ENCODE measurements at regions not wholly inside any gene's neighbourhood (a gene's known extent, or its start where the extent isn't known, plus 50 kb on each side); places are given as distances from the start of the nearest gene placed in this dataset.
"Not testable (repeated sequence)": the region's sequence is repeated elsewhere in the genome, so short reads cannot be mapped to it uniquely, and the experiment has no call there.

DNA sequence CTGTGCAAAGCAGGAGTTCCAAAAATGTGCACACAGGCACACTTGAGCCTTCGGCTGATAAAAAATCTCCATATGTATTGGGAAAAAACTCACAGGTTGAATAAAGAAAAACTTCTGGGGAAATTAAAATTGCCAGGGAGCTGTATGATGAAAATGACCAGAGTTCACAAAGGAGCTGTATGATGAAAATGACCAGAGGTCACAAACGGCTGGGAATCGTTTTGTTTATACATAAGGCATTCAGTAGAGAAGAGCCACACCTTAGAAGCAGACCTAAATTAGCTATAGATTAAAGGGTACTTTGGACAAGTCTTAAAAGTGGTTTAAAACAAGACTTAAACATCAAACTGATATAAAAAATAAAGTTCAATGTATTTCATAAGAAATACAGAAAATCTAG, 251.7 kb upstream of the TMEM132C start:
- DNase-seq (ENCODE audit: low read depth in 4 of 4, low spot score in 3 of 4), result no peak

DNA sequence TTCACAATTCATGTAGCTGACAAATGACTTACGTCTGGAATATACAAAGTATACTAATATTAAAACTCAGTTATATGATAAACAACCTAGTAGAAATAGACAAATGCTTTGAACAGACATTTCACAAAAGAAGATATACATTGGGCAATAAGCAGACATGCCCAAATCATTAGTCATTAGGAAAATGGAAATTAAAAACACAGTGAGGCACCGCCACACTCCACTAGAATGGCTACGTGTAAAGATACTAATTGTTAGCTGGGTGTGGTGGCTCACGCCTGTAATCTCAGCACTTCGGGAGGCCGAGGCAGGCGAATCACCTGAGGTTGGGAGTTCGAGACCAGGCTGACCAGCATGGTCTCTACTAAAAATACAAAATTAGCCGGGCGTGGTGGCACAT, 248.9 kb upstream of the TMEM132C start:
- no peak for DNase-seq (ENCODE audit: low read depth in 4 of 4, low spot score in 3 of 4)

DNA sequence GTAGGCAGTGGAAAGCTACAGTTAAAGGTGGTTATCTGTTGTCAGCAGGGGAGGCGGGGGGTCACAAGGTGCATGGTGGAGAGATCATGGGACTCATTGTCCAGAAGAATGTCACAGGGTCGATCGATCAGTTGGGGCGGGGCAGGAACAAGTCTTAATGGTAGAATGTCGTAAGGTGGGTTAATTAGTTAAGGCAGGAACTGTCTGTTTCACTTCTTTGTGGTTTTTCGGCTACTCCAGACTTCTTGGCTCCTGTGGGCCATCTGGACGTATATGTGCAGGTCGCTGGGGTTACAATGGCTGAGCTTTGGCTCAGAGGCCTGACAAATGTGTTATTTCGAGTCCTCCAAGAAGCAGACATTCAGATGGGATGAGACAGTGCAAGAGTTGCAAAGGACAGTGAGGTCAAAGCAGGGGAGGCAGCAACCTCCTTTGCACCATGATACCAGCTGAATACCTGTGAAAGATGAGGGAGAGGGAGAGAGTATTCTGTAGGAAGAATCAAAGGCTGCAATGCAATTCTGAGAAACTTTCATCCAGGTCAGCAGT, 246.9 kb upstream of the TMEM132C start:
- DNase-seq (ENCODE audit: low read depth in 4 of 4, low spot score in 3 of 4), result no peak

DNA sequence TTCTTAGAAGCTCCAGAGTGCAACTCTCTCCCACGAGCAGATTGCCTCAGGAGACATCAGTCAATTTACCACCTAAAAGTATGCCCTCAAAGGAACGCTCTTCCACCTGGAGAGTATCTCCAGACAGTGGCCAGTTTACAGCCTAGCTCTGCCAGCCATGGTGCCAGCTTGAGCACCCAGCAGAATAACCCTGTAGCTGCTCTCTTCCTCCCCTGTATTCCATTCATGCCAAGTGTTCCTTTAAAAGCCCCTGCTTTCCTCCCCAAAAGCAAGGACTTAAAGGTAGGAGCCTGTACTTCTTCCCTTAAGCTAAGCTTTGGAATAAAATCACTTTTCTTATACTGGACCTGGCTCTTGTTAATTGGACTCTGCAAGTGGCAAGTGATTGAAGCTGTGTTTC, 245.4 kb upstream of the TMEM132C start:
- DNase-seq (ENCODE audit: low read depth in 4 of 4, low spot score in 3 of 4), result no peak

DNA sequence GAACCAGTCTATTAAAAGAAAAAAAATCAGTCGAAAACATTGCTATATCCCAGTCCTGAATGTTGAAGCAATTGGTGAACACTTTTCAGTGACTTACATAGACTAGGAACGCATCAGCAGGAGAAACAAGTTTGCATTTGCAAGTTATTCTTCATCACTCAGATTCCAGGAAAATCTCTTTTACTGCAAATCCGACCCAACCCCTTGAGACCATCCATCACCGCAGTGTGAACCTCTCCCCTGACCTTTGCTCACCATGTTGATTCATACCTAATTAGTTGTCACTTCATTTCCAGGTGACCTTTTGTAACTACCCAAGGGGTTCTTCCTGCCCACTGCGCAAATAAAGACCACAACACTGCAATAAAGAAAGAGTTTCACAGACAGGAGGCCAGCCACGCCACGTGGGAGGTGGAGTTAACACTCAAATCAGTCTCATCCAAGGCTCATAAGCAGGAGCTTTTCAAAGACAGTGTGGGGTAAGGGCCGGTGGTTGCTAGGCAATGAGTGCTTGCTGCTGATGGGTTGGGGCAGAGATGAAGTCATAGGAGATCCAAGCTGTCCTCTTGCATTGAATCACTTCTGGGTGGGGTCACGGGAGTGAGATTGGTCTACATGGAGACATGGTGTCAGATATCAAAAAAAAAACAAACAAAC, 241.3 kb upstream of the TMEM132C start:
- DNase-seq (ENCODE audit: low read depth in 4 of 4, low spot score in 3 of 4), result no peak

DNA sequence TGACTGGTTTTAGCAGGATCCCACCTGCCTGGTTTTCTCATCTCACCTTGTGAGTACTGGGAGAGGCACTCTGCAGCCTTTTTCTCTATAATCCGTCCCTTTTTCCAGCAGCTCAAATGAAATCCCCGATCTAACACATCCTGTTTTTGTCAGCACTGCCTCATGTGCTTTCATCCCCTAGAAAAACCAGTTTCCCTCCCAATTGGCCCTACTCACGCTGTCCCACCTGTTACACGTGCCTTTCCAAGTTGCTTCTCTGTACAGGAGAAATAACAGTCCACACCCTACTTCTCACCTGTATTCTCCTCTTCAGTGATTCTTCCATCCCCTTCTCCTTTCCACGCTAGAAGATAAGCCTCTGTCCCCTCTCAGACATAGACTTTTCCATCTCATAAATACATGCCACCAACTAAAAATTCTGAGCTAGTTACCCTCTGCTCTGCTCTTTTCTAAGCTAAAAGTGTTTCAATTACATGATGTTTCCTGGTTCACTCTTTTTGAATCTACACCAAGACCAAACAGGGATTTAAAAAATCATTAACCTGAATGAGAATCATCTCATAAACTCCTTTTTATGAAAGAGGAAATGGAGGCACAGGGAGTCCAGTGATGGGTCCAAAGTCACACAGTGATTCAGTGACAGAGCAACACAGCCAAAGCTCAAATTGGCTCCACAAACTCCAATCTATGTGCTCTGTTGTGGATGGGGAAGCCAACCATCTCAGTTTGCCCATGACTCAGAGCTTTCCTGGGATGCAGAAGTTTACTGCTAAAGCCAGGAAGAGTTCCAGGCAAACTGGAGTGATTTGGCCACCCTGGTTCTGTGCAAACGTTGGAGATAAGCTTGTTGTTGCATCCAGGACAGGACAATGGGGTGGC, 240.0 kb upstream of the TMEM132C start:
- no peak for DNase-seq (ENCODE audit: low read depth in 4 of 4, low spot score in 3 of 4)

DNA sequence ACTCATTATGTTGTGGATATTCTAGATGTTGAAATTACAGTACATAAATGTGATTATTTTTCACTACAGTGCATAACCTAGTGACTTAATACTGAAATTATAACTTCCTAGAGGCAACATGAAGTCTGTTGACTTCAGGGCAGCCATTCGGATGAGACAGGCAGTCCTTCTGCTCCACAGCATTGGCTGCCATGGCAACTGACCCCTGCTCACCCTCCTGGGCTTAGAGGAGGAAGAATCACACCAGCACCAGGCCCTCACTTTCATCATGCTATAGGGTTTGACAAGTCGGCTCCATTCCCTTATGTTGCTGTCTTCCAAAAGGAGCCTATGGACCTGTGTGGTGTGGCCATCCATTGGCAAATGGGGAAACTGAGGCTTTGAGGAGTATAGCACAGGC, 233.5 kb upstream of the TMEM132C start:
- DNase-seq (ENCODE audit: low read depth in 4 of 4, low spot score in 3 of 4), result no peak

DNA sequence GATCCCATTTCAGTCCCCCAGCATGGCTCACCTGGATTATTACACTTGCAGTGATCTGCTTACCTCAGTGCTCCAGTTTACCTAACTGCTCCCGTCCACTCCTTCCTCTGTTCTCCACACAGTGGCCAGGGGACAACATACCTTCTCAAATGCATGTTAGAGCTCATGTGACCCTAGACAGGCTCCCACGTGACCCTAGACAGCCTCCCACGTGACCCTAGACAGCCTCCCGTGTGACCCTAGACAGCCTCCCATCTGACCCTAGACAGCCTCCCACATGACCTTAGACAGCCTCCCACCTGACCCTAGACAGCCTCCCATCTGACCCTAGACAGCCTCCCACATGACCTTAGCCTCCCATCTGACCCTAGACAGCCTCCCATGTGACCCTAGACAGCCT, 226.0 kb upstream of the TMEM132C start:
- no peak for DNase-seq (ENCODE audit: low read depth in 4 of 4, low spot score in 3 of 4)

DNA sequence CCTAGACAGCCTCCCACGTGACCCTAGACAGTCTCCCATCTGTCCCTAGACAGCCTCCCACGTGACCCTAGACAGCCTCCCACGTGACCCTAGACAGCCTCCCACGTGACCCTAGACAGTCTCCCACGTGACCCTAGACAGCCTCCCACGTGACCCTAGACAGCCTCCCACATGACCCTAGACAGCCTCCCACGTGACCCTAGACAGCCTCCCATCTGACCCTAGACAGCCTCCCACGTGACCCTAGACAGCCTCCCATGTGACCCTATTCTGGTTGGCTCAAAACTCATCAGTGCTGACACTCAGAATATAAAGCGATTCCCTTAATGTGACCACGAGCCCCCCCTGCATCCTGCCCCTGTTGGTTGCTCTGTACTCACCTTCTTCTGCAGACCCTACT, 224.7 kb upstream of the TMEM132C start:
- not testable (repeated sequence) for DNase-seq (ENCODE audit: low read depth in 4 of 4, low spot score in 3 of 4)

DNA sequence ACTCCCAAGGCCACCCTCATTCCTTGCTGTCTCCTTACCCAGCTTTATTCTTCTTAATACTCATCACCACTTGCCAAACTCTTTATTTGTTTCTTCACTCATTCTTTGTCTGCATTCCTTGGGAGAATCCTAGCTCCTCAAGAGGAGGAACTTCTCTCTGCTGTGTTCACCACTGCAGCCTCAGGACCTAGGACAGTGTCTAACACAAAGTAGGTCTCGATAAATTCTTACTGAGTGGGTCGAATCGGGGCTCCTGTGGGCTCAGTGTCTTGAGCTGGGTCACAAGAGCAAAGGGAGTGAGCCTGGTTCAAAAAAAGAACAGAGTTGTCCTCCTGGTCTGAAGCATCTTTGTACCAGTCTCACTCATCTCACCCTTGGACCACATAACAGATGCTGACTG, 224.1 kb upstream of the TMEM132C start:
- no peak for DNase-seq (ENCODE audit: low read depth in 4 of 4, low spot score in 3 of 4)

DNA sequence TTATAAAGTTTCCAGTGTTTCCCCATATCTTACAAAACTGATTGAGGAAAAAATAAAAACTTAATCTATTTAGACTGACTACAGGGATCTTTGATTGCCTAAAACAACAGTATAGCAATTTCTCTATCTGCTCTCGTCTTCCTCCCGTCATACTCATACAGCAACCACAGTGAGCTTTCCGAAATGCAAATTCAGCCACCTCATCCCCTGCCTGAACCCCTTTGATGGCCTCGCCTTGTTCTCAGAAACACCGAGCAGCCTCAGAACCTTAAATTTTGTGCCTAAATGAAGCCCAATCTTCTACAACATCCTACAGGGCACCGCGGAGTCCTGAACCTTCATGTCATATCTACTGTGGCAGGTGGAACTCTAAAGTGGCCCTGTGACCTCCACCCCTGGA, 223.7 kb upstream of the TMEM132C start:
- no peak for DNase-seq (ENCODE audit: low read depth in 4 of 4, low spot score in 3 of 4)

DNA sequence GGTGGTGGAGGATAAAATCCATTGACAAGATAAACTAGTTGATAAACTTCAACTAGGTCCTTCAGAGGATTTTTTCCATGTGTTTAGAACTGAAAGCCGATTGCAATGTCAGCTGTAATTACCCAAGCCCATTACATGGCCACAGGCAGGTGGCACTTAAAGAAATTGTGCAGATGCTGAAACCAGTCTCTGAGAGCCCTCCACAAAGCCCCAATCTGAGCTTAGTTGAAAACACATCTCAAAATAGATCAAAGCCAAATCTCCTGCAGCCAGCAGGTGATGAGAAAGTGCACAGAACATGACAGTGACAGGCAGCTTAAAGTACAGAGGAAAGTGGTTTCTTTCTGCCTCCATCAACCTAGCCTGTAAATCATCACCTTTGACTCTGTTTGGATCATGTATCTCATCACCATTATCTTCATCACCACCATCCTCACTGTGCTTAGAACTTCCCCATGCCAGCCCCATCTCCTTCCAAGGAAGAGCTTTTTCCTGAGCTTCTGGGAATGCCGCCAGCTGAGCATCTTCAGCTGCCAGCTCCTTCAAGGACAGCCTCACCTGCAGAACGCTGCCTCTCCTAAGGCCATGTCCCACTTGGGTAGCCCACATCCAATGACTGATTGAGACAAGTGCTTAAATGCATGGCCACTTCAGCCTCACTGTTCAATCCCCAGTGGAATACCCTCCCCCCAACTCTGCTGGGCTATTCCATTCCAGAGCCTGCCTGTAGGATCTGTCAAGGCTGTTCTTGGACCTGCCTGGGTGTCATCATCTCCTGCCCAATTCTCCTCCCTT, 219.5 kb upstream of the TMEM132C start:
- DNase-seq (ENCODE audit: low read depth in 4 of 4, low spot score in 3 of 4), result no peak

DNA sequence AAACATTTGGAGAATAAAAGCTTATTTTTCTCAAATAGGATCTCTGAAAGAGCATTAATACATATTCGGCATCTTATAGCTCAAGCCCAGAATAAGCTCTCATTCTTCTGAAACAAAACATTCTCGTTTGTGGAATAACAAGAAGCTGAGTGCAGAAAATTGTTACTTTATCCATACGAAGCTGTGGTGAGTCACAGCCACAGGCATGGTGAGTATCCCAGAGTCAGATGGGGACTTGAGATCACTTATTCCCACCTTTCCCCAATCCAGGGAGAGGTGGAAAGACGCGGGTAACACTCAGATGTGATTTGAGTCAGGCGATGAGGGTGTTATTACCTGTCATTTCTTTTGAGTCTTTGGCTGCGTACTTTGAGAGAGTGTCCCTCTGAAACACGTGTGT, 214.6 kb upstream of the TMEM132C start:
- no peak for DNase-seq (ENCODE audit: low read depth in 4 of 4, low spot score in 3 of 4)

DNA sequence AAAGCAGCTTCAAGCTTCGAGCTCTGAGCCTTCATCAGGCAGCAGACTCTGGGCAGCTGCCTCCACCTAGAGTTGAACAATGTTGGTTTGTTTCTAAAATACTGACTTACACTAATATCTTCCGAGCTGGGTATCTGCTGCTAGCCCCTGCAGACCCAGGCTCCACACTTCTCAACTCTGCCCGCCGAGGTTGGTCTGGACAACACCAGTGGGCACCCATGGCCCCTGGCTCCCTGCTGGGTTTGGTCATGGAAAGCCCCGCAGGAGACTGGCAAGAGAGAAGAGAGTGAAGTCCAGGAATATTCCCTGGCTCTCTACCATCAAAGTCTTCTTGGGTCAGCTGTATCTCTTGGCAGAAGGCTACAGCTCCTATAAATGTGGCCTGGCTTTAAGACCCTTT, 214.2 kb upstream of the TMEM132C start:
- DNase-seq (ENCODE audit: low read depth in 4 of 4, low spot score in 3 of 4), result no peak

DNA sequence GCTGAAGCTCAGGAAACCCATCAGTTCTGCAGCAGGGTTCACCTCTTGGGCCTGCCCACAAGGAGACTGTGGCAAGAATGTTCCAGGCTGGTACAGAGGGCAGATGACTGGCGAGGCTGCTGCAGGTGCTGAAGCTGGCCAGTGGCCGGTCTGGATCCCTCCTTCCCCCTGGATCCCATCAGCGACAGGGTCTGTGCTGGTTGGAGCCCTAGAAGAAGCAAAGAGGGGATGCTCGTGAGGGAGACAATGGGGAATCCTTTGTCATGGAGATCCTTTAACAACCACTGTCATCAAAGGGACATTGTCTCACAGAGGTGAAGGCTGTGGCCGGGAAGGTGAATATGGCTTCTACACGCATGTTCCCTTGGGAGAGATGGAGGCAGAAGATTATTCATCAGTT, 211.4 kb upstream of the TMEM132C start:
- DNase-seq (ENCODE audit: low read depth in 4 of 4, low spot score in 3 of 4), result no peak

DNA sequence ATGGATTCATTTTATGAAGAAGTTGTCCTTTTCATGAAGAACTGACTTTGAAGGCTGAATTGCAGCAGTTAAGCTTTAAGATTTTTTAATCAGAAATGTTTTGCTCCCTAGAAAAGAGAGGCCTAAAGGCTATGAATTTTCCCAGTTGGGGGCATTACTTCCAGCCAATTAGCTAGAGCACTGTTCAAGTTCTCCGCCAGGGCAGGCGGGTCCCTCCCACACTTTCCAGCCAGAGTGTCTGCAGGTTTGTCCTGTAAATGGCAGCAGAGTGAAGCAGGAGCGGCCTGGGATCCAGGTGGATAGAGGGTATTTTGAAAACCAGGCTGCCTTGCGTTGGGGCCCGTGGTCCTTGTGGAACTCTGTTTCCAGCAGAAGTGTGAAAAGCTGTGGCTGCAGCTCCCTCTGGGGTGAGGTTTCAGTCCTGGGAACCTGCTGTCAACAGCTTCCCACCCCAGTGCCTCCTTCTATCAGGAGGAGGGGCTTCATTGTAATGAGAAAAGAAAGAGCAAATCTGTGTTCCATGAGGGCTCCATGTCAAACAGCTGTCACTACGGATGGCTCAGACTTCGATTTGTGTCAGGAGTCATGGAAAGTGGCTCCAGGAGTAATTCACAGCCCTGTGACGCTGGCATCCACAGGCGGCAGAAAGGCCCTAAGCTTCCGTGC, 210.7 kb upstream of the TMEM132C start:
- DNase-seq (ENCODE audit: low read depth in 4 of 4, low spot score in 3 of 4), result no peak

DNA sequence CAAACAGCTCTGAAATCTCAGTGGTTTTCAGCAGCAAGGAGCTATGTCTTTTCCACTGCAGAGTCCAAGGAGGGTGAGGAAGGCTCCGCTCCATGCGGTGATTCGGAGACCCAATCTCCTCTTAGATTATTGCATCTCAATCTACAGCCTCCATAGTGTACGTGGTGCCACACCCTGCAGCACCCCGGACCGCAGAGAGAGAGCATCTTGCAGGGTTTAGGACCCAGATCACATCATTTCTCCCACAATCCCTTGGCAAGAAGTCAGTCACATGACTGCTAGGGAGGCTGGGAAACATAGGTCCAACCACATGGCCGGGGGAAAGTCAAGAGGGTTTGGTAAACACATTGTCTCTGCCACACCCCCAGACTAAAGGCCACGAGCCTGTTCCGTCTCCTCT, 209.4 kb upstream of the TMEM132C start:
- DNase-seq (ENCODE audit: low read depth in 4 of 4, low spot score in 3 of 4), result no peak

DNA sequence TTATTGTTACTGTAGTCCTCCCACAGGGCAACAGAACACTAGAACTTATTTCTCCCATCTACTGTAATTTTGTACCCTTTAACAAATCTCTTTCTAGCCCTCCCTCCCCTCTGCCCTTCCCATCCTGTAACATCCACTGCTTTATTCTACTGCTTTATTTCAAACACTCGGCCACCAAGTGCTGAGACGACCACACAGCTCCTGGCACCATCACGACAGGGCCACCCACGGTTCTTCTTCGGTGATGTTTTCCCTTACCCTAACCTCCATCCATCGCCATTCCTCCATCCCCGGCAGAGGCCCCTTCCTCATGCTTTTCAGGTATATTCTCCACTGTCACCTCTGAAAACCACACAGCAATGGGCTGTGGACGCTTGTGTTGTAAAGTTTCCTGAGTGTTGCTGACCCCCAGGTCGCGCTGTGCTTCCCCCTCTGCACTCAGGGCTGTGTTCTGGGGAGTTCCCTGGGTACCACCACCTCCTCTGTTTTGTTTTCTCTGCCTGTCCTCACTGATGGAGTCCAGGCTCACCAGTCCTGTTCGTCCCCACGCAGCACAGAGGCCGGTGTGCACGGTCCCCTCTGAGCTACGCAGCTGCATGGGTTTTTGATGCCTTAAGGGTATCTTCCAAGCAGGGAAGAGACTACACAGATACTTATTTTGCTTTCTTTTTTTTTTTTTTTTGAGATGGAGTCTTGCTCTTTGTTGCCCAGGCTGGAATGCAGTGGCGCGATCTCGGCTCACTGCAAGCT, 207.2 kb upstream of the TMEM132C start:
- DNase-seq (ENCODE audit: low read depth in 4 of 4, low spot score in 3 of 4), result no peak

DNA sequence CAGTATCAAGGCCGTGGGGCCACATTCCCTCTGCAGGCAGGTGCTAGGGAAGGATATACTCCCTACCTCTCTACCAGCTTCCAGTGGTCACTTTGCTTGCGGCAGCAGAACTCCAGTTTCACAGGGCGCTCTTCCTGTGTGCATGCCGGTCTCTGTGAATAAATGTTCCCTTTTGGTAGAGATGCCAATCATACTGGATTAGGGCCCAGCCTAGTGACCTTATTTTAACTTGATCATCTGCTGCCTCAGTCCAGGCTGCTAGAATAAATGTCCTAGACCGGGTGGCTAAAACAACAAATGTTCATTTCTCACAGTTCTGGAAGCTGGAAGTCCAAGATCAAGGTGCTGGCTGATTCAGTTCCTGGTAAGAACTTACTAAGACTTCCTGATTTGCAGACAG, 198.8 kb upstream of the TMEM132C start:
- no peak for DNase-seq (ENCODE audit: low read depth in 4 of 4, low spot score in 3 of 4)

All from right renal pelvis (tissue), 4 donors.